PC-3 (cell line): ENCODE measurements at regions not wholly inside any gene's neighbourhood (a gene's known extent, or its start where the extent isn't known, plus 50 kb on each side); places are given as distances from the start of the nearest gene placed in this dataset. TPM values are rescaled to one million over a fixed set of nuclear protein-coding genes. Genes with fewer than 3 reads are reported as not detected.

Experiments
- ATAC-seq: fragments of 200-7000 bp; cut with Tn5 transposase; 2 replicates; pipeline ENCODE4 v1.9.1; 2020; ENCODE audit warnings: mild to moderate bottlenecking, moderate library complexity
- BruUV-seq: library from RNA; stranded (reverse); fragments of 400-500 nt; replicated peaks from 2 replicates; lab custom pipeline; 2021; lab: Mats Ljungman, UMichigan
- CTCF ChIA-PET: fragments of 300-600 bp; sonication (Branson Sonifier 250); formaldehyde crosslinking; loops from one replicate; lab custom pipeline; 2022; ENCODE audit warnings: antibody characterized with exemption; lab: Charles Lee
- POLR2A ChIA-PET: fragments of 300-600 bp; sonication (Branson Sonifier 250); formaldehyde crosslinking; loops from one replicate; lab custom pipeline; 2022; ENCODE audit warnings: antibody characterized with exemption; ENCODE audit not compliant: unreplicated experiment; lab: Charles Lee
- DNase-seq: peaks from one replicate; pipeline ENCODE4 v3.0.0-alpha.2; 2015
- H2AFZ ChIP-seq: fragments of 300-600 bp; sonication (generic); 2 replicates; pipeline ENCODE4 v1.6.0; 2016; ENCODE audit warnings: antibody characterized with exemption, low read length
- H3F3A ChIP-seq: fragments of 300-600 bp; sonication (generic); one replicate; pipeline ENCODE4 v1.6.0; 2017; ENCODE audit warnings: antibody characterized with exemption, low read length, control low read depth, mild to moderate bottlenecking; ENCODE audit not compliant: unreplicated experiment
- H3K27ac ChIP-seq: fragments of 300-600 bp; sonication (generic); 2 replicates; pipeline ENCODE4 v1.5.1; 2016; ENCODE audit warnings: mild to moderate bottlenecking, low read length
- H3K27me3 ChIP-seq: fragments of 300-600 bp; sonication (generic); 2 replicates; pipeline ENCODE4 v1.6.1; 2016; ENCODE audit warnings: low read length, mixed read lengths
- H3K36me3 ChIP-seq: fragments of 300-600 bp; sonication (generic); 2 replicates; pipeline ENCODE4 v1.6.1; 2016; ENCODE audit warnings: low read depth, mixed run types, low read length, mixed read lengths
- H3K4me1 ChIP-seq: fragments of 300-600 bp; sonication (generic); 2 replicates; pipeline ENCODE4 v1.5.1; 2016; ENCODE audit warnings: low read length; ENCODE audit not compliant: insufficient read depth
- H3K4me2 ChIP-seq: fragments of 300-600 bp; sonication (generic); 2 replicates; pipeline ENCODE4 v1.6.0; 2016; ENCODE audit warnings: low read length
- H3K4me3 ChIP-seq: fragments of 300-600 bp; sonication (generic); 2 replicates; pipeline ENCODE4 v1.5.1; 2016; ENCODE audit warnings: mild to moderate bottlenecking, low read length, mixed read lengths
- H3K79me2 ChIP-seq: fragments of 300-600 bp; sonication (generic); 2 replicates; pipeline ENCODE4 v1.6.1; 2017; ENCODE audit warnings: low read length, mixed read lengths
- H3K9ac ChIP-seq: fragments of 300-600 bp; sonication (generic); 2 replicates; pipeline ENCODE4 v1.6.0; 2016; ENCODE audit warnings: mild to moderate bottlenecking, low read length
- H3K9me2 ChIP-seq: fragments of 300-600 bp; sonication (generic); replicated peaks from 2 replicates; pipeline ENCODE4 v1.6.1; 2016; ENCODE audit warnings: mixed run types, low read length, mixed read lengths
- H3K9me3 ChIP-seq: fragments of 300-600 bp; sonication (generic); 2 replicates; pipeline ENCODE4 v1.6.1; 2016; ENCODE audit warnings: low read length, mixed read lengths
- H4K20me1 ChIP-seq: fragments of 300-600 bp; sonication (generic); 2 replicates; pipeline ENCODE4 v1.6.1; 2016; ENCODE audit warnings: low read length, mixed read lengths
- CTCF ChIP-seq: fragments of 300-600 bp; sonication (generic); conservative IDR thresholded peaks from 2 replicates; pipeline ENCODE4 v1.5.1; 2017; ENCODE audit warnings: antibody characterized with exemption, low read depth, mild to moderate bottlenecking, low read length
- EZH2 ChIP-seq: fragments of 300-600 bp; sonication (generic); IDR thresholded peaks from one replicate; pipeline ENCODE4 v1.6.1; 2017; ENCODE audit warnings: antibody characterized with exemption, mild to moderate bottlenecking, low read length; ENCODE audit not compliant: unreplicated experiment
- EZH2phosphoT487 ChIP-seq: fragments of 300-600 bp; sonication (generic); IDR thresholded peaks from 2 replicates; pipeline ENCODE4 v1.6.1; 2018; ENCODE audit warnings: mild to moderate bottlenecking, antibody characterized with exemption, low read length, borderline replicate concordance
- intact Hi-C: fragments of 100-400 bp; cut with micrococcal nuclease; formaldehyde crosslinking; loops from 2 replicates; pipeline ENCODE4 v1.9.0; 2023
- microRNA-seq: library from miRNA; unstranded; fragments of <30 nt; microRNA quantifications from one replicate; pipeline ENCODE4 v1.1.0, GENCODE V29; 2020; ENCODE audit not compliant: unreplicated experiment

GRCh38 chr12:110971936-110972335, 51.6 kb upstream of the MYL2 start:
- CTCF ChIA-PET = no interaction called here
- no peak for DNase-seq
- H3K27me3 ChIP-seq = peaks cover 70% of the 10 kb centered on the region
- H4K20me1 ChIP-seq = no peaks in the 10 kb centered on the region
- POLR2A ChIA-PET = no interaction called here
- no peak for ATAC-seq
- TF ChIP-seq EZH2phosphoT487 (no peak), EZH2 (no peak), CTCF (no peak)
- no peak overlapping the region for H3K4me3 ChIP-seq
- H3F3A ChIP-seq = no peaks in the 10 kb centered on the region
- no peaks in the 10 kb centered on the region for H3K4me1 ChIP-seq
- no peaks in the 10 kb centered on the region for H3K79me2 ChIP-seq
- H3K4me2 ChIP-seq = no peak overlapping the region
- no peak overlapping the region for H2AFZ ChIP-seq
- no peak overlapping the region for H3K27ac ChIP-seq
- H3K9ac ChIP-seq = no peak overlapping the region
- BruUV-seq = no TSS peak
- no peaks in the 10 kb centered on the region for H3K9me3 ChIP-seq
- no peaks in the 10 kb centered on the region for H3K9me2 ChIP-seq
- no peaks in the 10 kb centered on the region for H3K36me3 ChIP-seq
- intact Hi-C loops = no loop called here

GRCh38 chr12:110971189-110971920, 51.0 kb upstream of the MYL2 start:
- Histone ChIP-seq H3K27me3 (peaks cover 71% of the 10 kb centered on the region), H3K79me2 (no peaks in the 10 kb centered on the region), H3F3A (no peaks in the 10 kb centered on the region), H3K4me3 (no peak overlapping the region), H3K9me2 (no peaks in the 10 kb centered on the region), H3K4me2 (no peak overlapping the region), H3K9me3 (no peaks in the 10 kb centered on the region), H4K20me1 (no peaks in the 10 kb centered on the region), H3K36me3 (no peaks in the 10 kb centered on the region), H2AFZ (no peak overlapping the region), H3K27ac (no peak overlapping the region), H3K4me1 (no peaks in the 10 kb centered on the region), H3K9ac (no peak overlapping the region)
- intact Hi-C loops = no loop called here
- CTCF ChIA-PET = no interaction called here
- POLR2A ChIA-PET = no interaction called here
- TF ChIP-seq CTCF = no peak
- TF ChIP-seq EZH2phosphoT487 = no peak
- no peak for TF ChIP-seq EZH2
- DNase-seq = no peak
- no TSS peak for BruUV-seq
- ATAC-seq = no peak

Small RNAs in the stretch of these regions (microRNA-seq; reads per million reads assigned to microRNA genes)
- not detected for gene MIR6760
